HEK293T (cell line): ENCODE measurements at regions not wholly inside any gene's neighbourhood (a gene's known extent, or its start where the extent isn't known, plus 50 kb on each side); places are given as distances from the start of the nearest gene placed in this dataset.

Experiments used
- CTCF ChIA-PET: fragments of 350-600 bp; formaldehyde crosslinking; extraction: SDS; loops from one replicate; lab custom pipeline; 2021; ENCODE audit warnings: antibody characterized with exemption, inconsistent platforms; lab: Yijun Ruan, JAX
- POLR2A ChIA-PET: fragments of 350-600 bp; formaldehyde crosslinking; extraction: SDS; loops from one replicate; lab custom pipeline; 2020; ENCODE audit warnings: antibody characterized with exemption, inconsistent platforms; lab: Yijun Ruan, JAX
- DNase-seq: peaks from one replicate; pipeline ENCODE4 v3.0.0; 2012; ENCODE audit warnings: mixed read lengths; ENCODE audit errors: extremely low spot score
- ARNT ChIP-seq: fragments of 450-650 bp; IDR thresholded peaks from 2 replicates; pipeline ENCODE4 v1.6.1; 2017; ENCODE audit warnings: mild to moderate bottlenecking
- BHLHE40 ChIP-seq: fragments of 450-650 bp; IDR thresholded peaks from 2 replicates; pipeline ENCODE4 v1.6.1; 2016; ENCODE audit warnings: mild to moderate bottlenecking, moderate library complexity, borderline replicate concordance
- CTBP1 ChIP-seq: fragments of 450-650 bp; IDR thresholded peaks from 2 replicates; pipeline ENCODE4 v1.6.1; 2016; ENCODE audit warnings: borderline replicate concordance
- ELF4 ChIP-seq: fragments of 450-650 bp; IDR thresholded peaks from 2 replicates; pipeline ENCODE4 v1.6.1; 2017; ENCODE audit warnings: antibody characterized with exemption
- FOXA1 ChIP-seq: fragments of 450-650 bp; IDR thresholded peaks from 2 replicates; pipeline ENCODE4 v1.6.1; 2016; ENCODE audit warnings: mild to moderate bottlenecking
- FOXK2 ChIP-seq: fragments of 450-650 bp; IDR thresholded peaks from 2 replicates; pipeline ENCODE4 v1.6.1; 2016; ENCODE audit warnings: mild to moderate bottlenecking
- FOXM1 ChIP-seq: fragments of 450-650 bp; IDR thresholded peaks from 2 replicates; pipeline ENCODE4 v1.6.1; 2017; ENCODE audit warnings: mild to moderate bottlenecking, borderline replicate concordance
- HDGF ChIP-seq: fragments of 450-650 bp; IDR thresholded peaks from 2 replicates; pipeline ENCODE4 v1.6.1; 2017; ENCODE audit warnings: antibody characterized with exemption, borderline replicate concordance
- L3MBTL2 ChIP-seq: fragments of 450-650 bp; conservative IDR thresholded peaks from 2 replicates; pipeline ENCODE4 v1.6.1; 2016; ENCODE audit warnings: mild to moderate bottlenecking
- LEF1 ChIP-seq: fragments of 450-650 bp; IDR thresholded peaks from 2 replicates; pipeline ENCODE4 v1.6.1; 2017; ENCODE audit warnings: mild to moderate bottlenecking, borderline replicate concordance
- NFRKB ChIP-seq: fragments of 450-650 bp; IDR thresholded peaks from 2 replicates; pipeline ENCODE4 v1.6.1; 2016; ENCODE audit warnings: mild to moderate bottlenecking, moderate library complexity
- PKNOX1 ChIP-seq: fragments of 450-650 bp; IDR thresholded peaks from 2 replicates; pipeline ENCODE4 v1.6.1; 2016
- SP1 ChIP-seq: fragments of 450-650 bp; IDR thresholded peaks from 2 replicates; pipeline ENCODE4 v1.6.1; 2017
- SUZ12 ChIP-seq: fragments of 450-650 bp; IDR thresholded peaks from 2 replicates; pipeline ENCODE4 v1.6.1; 2016; ENCODE audit warnings: mild to moderate bottlenecking
- TARDBP ChIP-seq: fragments of 450-650 bp; IDR thresholded peaks from 2 replicates; pipeline ENCODE4 v1.6.1; 2016
- ZNF384 ChIP-seq: fragments of 450-650 bp; IDR thresholded peaks from 2 replicates; pipeline ENCODE4 v1.6.1; 2016

GRCh38 chr11:19430346-19430745 is 189.6 kb upstream of the E2F8 start:
- POLR2A ChIA-PET, result no interaction called here
- TF ChIP-seq SUZ12, result no peak
- CTCF ChIA-PET, result interaction anchor here (0.7 kb wide), 1 partner anchor 340 kb away, joined by 3 read pairs; no protein-coding TSS in a partner anchor
- no peak for DNase-seq

GRCh38 chr11:19429108-19429760 is 188.5 kb upstream of the E2F8 start:
- DNase-seq, result no peak
- no peak for TF ChIP-seq PKNOX1
- TF ChIP-seq NFRKB, result no peak
- TF ChIP-seq SUZ12, result no peak
- TF ChIP-seq FOXM1, result no peak
- no peak for TF ChIP-seq CTBP1
- TF ChIP-seq ARNT, result no peak
- TF ChIP-seq L3MBTL2, result no peak
- no peak for TF ChIP-seq ELF4
- no peak for TF ChIP-seq FOXA1
- ChIA-PET CTCF (no interaction called here), POLR2A (no interaction called here)

GRCh38 chr11:19428206-19429002 is 187.7 kb upstream of the E2F8 start:
- ChIA-PET CTCF (interaction anchor here (0.6 to 0.7 kb wide), 2 partner anchors 700 to 944 kb away, joined by 3 read pairs; no protein-coding TSS in a partner anchor), POLR2A (no interaction called here)
- TF ChIP-seq L3MBTL2 (no peak), TARDBP (no peak), ELF4 (no peak), CTBP1 (no peak), FOXK2 (no peak), PKNOX1 (no peak), LEF1 (no peak), FOXM1 (no peak), ZNF384 (no peak), HDGF (no peak), SP1 (no peak), ARNT (no peak), FOXA1 (no peak), SUZ12 (no peak), BHLHE40 (no peak), NFRKB (no peak)
- DNase-seq, result no peak

GRCh38 chr11:19426756-19427403 is 186.1 kb upstream of the E2F8 start:
- TF ChIP-seq ARNT, result no peak
- no peak for TF ChIP-seq L3MBTL2
- TF ChIP-seq HDGF, result no peak
- no peak for TF ChIP-seq SP1
- TF ChIP-seq ELF4, result no peak
- no peak for TF ChIP-seq SUZ12
- no peak for TF ChIP-seq FOXM1
- ChIA-PET POLR2A (no interaction called here), CTCF (interaction anchor here (1.0 kb wide), 1 partner anchor 134 kb away, joined by 3 read pairs; no protein-coding TSS in a partner anchor)
- no peak for DNase-seq

- CTCF ChIA-PET, result interaction anchor here (1.0 kb wide), 1 partner anchor 135 kb away, joined by 3 read pairs; no protein-coding TSS in a partner anchor
- TF ChIP-seq FOXM1 (no peak), SP1 (no peak), LEF1 (no peak), FOXA1 (no peak), ARNT (no peak), CTBP1 (no peak), HDGF (no peak), L3MBTL2 (no peak)
- no peak for DNase-seq
- POLR2A ChIA-PET, result no interaction called here
These were observed 185.4 kb upstream of the E2F8 start for GRCh38 chr11:19426011-19426755.

GRCh38 chr11:19422276-19422675 is 181.5 kb upstream of the E2F8 start:
- ChIA-PET CTCF (no interaction called here), POLR2A (interaction anchor here (1.0 kb wide), 1 partner anchor 13 kb away, joined by 3 read pairs; no protein-coding TSS in a partner anchor)
- no peak for DNase-seq
- TF ChIP-seq NFRKB (no peak), ZNF384 (no peak), TARDBP (no peak), LEF1 (no peak), ARNT (no peak), HDGF (no peak), FOXM1 (no peak), CTBP1 (no peak), PKNOX1 (no peak), SUZ12 (no peak), BHLHE40 (no peak), L3MBTL2 (no peak), FOXA1 (no peak)
